ENCODE measurements at regions not wholly inside any gene's neighbourhood (a gene's known extent, or its start where the extent isn't known, plus 50 kb on each side); places are given as distances from the start of the nearest gene placed in this dataset.

DNA sequence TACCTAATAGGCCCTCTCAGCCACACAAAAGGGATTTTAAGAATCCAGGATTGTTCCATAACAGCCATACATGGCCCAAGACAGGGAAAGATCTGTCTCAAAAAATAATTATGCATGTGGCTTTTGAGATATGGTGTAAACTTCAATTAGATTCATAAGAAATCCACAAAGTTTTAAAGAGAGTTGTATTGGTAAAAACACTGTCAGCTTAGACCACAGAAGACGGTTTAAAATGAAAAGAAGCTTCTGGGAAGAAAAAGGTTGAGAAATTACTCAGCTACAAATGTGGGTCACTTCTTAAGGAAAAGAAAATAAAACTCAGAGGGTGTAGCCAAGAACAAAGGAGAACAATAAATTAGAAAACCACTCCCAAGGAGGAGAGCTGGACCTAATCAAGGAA is 191.4 kb downstream of the KIF26A start:
- TF ChIP-seq JUND (IDR thresholded peaks at IDR 0.05): no peak
- TF ChIP-seq, protein P1, sequence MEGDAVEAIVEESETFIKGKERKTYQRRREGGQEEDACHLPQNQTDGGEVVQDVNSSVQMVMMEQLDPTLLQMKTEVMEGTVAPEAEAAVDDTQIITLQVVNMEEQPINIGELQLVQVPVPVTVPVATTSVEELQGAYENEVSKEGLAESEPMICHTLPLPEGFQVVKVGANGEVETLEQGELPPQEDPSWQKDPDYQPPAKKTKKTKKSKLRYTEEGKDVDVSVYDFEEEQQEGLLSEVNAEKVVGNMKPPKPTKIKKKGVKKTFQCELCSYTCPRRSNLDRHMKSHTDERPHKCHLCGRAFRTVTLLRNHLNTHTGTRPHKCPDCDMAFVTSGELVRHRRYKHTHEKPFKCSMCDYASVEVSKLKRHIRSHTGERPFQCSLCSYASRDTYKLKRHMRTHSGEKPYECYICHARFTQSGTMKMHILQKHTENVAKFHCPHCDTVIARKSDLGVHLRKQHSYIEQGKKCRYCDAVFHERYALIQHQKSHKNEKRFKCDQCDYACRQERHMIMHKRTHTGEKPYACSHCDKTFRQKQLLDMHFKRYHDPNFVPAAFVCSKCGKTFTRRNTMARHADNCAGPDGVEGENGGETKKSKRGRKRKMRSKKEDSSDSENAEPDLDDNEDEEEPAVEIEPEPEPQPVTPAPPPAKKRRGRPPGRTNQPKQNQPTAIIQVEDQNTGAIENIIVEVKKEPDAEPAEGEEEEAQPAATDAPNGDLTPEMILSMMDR (IDR thresholded peaks at IDR 0.05): no peak
- no peak for TF ChIP-seq EP300 (IDR thresholded peaks at IDR 0.05; ENCODE audit: borderline replicate concordance in 1 of 2, low read depth in 1 of 2, low read length in 1 of 2)
- no peak for TF ChIP-seq TCF12 (IDR thresholded peaks at IDR 0.05)
- no peak for TF ChIP-seq TEAD4 (IDR thresholded peaks at IDR 0.05; ENCODE audit: borderline replicate concordance, insufficient read depth)
- TF ChIP-seq SMC3 (IDR thresholded peaks at IDR 0.05; ENCODE audit: low read depth, low read length): no peak
- TF ChIP-seq TAF1 (IDR thresholded peaks at IDR 0.05; ENCODE audit: borderline replicate concordance, low read depth, low read length): no peak
- TF ChIP-seq EZH2phosphoT487 (IDR thresholded peaks at IDR 0.05; ENCODE audit: borderline replicate concordance, low read depth): no peak
- no peak for TF ChIP-seq YY1 (IDR thresholded peaks at IDR 0.05; ENCODE audit: low read depth)
- no peak for TF ChIP-seq GABPA (IDR thresholded peaks at IDR 0.05; ENCODE audit: low read depth)
- no peak for TF ChIP-seq POLR2AphosphoS5 (IDR thresholded peaks at IDR 0.05; ENCODE audit: low read depth, low read length)

All from SK-N-SH (cell line).